Gastrocnemius medialis (tissue), 4 donors: ENCODE measurements at regions not wholly inside any gene's neighbourhood (a gene's known extent, or its start where the extent isn't known, plus 50 kb on each side); places are given as distances from the start of the nearest gene placed in this dataset.

Source experiments
- ATAC-seq, 2 donors: fragments of 150-250 bp; one replicate each; pipeline ENCODE4 v1.9.1; 2016
- DNase-seq, 2 donors: peaks; one replicate each; pipeline ENCODE4 v3.0.0-alpha.2; 2019
- H3K27ac ChIP-seq, 4 donors: fragments of 200-600 bp; sonication (generic); 1 replicate in 1 of 4; 2 replicates in 3 of 4; pipeline ENCODE4 v1.5.1; 2016 to 2018; ENCODE audit warnings: mild to moderate bottlenecking in 2 of 4, moderate library complexity in 1 of 4
- H3K27me3 ChIP-seq, 3 donors: fragments of 200-600 bp; sonication (generic) in 2 of 3; 1 replicate in 1 of 3; 2 replicates in 2 of 3; pipeline versions ENCODE4 v1.5.1 to v1.6.0; 2016 to 2019; ENCODE audit warnings: mild to moderate bottlenecking in 1 of 3, moderate library complexity in 1 of 3
- H3K36me3 ChIP-seq, 2 donors: fragments of 200-600 bp; sonication (generic) in 1 of 2; one replicate each; pipeline ENCODE4 v1.5.1; 2017 to 2018
- H3K4me1 ChIP-seq, 2 donors: fragments of 200-600 bp; sonication (generic) in 1 of 2; one replicate each; pipeline ENCODE4 v1.5.1; 2016 to 2017; ENCODE audit warnings: mild to moderate bottlenecking in 2 of 2
- H3K4me3 ChIP-seq, 4 donors: fragments of 200-600 bp; sonication (generic) in 3 of 4; 1 replicate in 1 of 4; 2 replicates in 3 of 4; pipeline ENCODE4 v1.5.1; 2016 to 2019; ENCODE audit warnings: mild to moderate bottlenecking in 2 of 4
- H3K9me3 ChIP-seq, 3 donors: fragments of 200-600 bp; sonication (generic) in 2 of 3; 1 replicate in 1 of 3; 2 replicates in 2 of 3; pipeline ENCODE4 v1.5.1; 2016 to 2019
- POLR2A ChIP-seq, 2 donors: fragments of 450-650 bp; IDR thresholded peaks; one replicate each; pipeline ENCODE4 v1.6.1; 2017; ENCODE audit warnings: antibody characterized with exemption in 2 of 2, mild to moderate bottlenecking in 2 of 2, moderate library complexity in 2 of 2
- in situ Hi-C, 4 donors: fragments of 200-750 bp; cut with MboI; loops; one replicate each; pipeline versions ENCODE4 v1.15.0 to v1.8.0; 2017; ENCODE audit warnings: low sequenced_read_pairs in 4 of 4
- intact Hi-C: fragments of 100-400 bp; cut with DNase I; formaldehyde crosslinking; loops from one replicate; pipeline ENCODE4 v1.15.1; 2023; ENCODE audit warnings: low total_unique reads
- TF ChIP-seq, protein P1 (sequence below), 5 experiments: fragments of 450-650 bp in 3 of 5; fragments of 200-600 bp in 2 of 5; sonication (generic) in 2 of 5; IDR thresholded peaks in 4 of 5; conservative IDR thresholded peaks in 1 of 5; 1 replicate in 4 of 5; 2 replicates in 1 of 5; pipeline ENCODE4 v1.5.1; 2016 to 2019; ENCODE audit warnings: antibody characterized with exemption in 5 of 5, mild to moderate bottlenecking in 3 of 5, moderate library complexity in 3 of 5

DNA sequence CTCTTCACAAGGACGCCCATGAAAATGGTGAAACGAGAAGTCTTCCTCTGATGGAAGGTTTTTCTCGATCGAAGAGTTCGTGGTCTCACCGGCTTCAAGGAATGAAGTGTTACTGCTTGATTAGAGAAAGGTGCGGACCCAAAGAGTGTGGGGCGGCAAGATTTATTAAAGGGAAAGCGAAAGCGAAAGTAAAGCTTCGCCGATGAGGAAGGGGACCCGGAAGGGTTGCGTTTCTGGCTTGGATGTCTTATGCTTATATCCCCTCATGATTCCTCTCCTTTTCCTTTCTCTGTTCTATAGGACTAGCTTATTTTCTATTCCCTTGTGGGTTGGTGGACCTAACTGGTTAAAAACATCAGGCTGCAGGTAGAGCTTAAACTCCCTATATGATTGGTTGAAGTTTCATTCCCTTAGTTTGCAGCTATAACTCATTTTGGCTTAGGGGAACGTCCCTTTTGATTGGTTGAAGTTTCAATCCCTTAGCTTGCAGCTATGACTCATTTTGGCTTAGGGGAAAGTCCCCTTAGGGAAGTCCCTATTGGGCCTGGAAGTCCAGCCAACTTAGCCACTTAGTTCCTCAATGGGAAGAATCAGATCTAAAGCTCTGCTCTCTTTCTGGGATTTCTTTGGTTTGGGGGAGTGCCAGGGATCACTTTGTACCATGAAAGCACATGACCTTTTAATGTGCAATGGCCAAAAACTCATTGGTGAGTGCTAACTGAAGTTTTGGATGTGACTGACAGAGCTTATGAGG lies 1025.0 kb upstream of the PCDH10 start:
- no peak for ATAC-seq
- no peak overlapping the region for H3K27ac ChIP-seq
- TF ChIP-seq, protein P1, sequence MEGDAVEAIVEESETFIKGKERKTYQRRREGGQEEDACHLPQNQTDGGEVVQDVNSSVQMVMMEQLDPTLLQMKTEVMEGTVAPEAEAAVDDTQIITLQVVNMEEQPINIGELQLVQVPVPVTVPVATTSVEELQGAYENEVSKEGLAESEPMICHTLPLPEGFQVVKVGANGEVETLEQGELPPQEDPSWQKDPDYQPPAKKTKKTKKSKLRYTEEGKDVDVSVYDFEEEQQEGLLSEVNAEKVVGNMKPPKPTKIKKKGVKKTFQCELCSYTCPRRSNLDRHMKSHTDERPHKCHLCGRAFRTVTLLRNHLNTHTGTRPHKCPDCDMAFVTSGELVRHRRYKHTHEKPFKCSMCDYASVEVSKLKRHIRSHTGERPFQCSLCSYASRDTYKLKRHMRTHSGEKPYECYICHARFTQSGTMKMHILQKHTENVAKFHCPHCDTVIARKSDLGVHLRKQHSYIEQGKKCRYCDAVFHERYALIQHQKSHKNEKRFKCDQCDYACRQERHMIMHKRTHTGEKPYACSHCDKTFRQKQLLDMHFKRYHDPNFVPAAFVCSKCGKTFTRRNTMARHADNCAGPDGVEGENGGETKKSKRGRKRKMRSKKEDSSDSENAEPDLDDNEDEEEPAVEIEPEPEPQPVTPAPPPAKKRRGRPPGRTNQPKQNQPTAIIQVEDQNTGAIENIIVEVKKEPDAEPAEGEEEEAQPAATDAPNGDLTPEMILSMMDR (IDR thresholded peaks at IDR 0.05 in 4 of 5, conservative IDR thresholded peaks at IDR 0.05 in 1 of 5) = no peak
- no peak for TF ChIP-seq POLR2A (IDR thresholded peaks at IDR 0.05)
- no peaks in the 10 kb centered on the region for H3K4me1 ChIP-seq
- no peaks in the 10 kb centered on the region for H3K9me3 ChIP-seq
- in situ Hi-C loops (no loop called here), intact Hi-C loops (no loop called here)
- H3K4me3 ChIP-seq = no peak overlapping the region
- DNase-seq = no peak
- no peaks in the 10 kb centered on the region for H3K36me3 ChIP-seq
- H3K27me3 ChIP-seq = no peaks in the 10 kb centered on the region

DNA sequence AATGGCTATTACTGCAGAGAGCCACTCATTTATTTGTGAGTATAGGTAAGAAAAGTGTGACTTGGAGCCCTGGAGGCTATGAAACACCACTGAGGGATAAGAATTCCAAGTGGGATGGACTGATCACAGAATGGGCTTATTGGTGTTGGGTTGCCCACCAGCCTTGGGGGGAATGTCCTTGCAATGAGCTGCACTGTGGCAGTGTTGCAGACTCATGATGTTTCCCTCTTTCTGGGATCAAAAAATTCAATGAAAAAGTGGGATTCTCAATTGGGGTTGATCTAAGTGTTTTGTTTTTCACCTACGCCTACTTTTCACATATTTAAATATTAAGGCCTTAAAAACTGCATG lies 1024.5 kb upstream of the PCDH10 start:
- TF ChIP-seq, protein P1 (IDR thresholded peaks at IDR 0.05 in 4 of 5, conservative IDR thresholded peaks at IDR 0.05 in 1 of 5) = no peak
- no peak for TF ChIP-seq POLR2A (IDR thresholded peaks at IDR 0.05)
- no peak overlapping the region for H3K27ac ChIP-seq
- no peaks in the 10 kb centered on the region for H3K27me3 ChIP-seq
- H3K4me3 ChIP-seq = no peak overlapping the region
- no peak for ATAC-seq
- in situ Hi-C loops (no loop called here), intact Hi-C loops (no loop called here)
- H3K9me3 ChIP-seq = no peaks in the 10 kb centered on the region
- no peaks in the 10 kb centered on the region for H3K4me1 ChIP-seq
- no peak for DNase-seq
- H3K36me3 ChIP-seq = no peaks in the 10 kb centered on the region

DNA sequence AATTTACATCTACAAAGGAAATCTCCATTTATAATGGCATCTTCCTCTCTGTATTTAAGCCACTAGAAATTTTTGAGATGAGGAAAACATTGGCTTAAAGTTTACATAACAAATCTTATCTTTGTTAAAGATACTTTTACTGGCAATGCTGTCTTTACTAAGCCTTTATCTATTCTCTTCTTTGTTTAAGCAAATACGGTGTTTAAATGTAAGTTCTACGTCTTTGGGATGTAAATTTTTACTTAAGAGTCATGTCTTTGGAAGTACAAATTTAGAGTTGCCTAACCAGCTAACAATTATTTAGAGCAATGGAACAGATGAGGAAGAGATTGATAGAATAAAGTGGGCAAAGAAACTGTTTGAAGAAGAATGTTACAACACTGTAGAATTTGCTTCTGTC lies 1024.0 kb upstream of the PCDH10 start:
- H3K4me3 ChIP-seq = no peak overlapping the region
- no peaks in the 10 kb centered on the region for H3K4me1 ChIP-seq
- DNase-seq (no peak), ATAC-seq (no peak)
- H3K9me3 ChIP-seq = no peaks in the 10 kb centered on the region
- H3K27ac ChIP-seq = no peak overlapping the region
- intact Hi-C loops (no loop called here), in situ Hi-C loops (no loop called here)
- TF ChIP-seq, protein P1 (IDR thresholded peaks at IDR 0.05 in 4 of 5, conservative IDR thresholded peaks at IDR 0.05 in 1 of 5) = no peak
- no peak for TF ChIP-seq POLR2A (IDR thresholded peaks at IDR 0.05)
- H3K27me3 ChIP-seq = no peaks in the 10 kb centered on the region
- H3K36me3 ChIP-seq = no peaks in the 10 kb centered on the region

DNA sequence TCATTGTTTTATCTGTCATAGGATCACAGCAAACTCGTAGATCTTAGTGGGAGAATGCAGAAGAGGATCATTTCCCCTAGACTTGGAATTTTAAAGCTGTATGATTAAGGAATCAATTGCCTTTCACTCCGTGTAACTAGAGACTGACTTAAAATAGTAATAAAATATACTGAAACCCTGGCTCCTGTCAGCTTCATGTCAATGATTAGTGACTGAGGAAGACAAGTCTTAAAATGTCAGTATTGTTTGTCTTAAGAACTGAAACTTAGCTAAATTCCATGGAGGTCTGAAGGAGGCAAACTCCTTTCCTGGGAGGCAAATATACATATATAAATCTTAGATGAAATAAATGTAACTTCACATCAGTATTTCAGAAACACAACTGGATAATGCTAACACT lies 1016.7 kb upstream of the PCDH10 start:
- H3K9me3 ChIP-seq = no peaks in the 10 kb centered on the region
- intact Hi-C loops = no loop called here

More for the DNA sequence above, 1016.7 kb upstream of the PCDH10 start:
- Histone ChIP-seq H3K36me3 (no peaks in the 10 kb centered on the region), H3K4me1 (no peaks in the 10 kb centered on the region), H3K27me3 (no peaks in the 10 kb centered on the region), H3K4me3 (no peak overlapping the region), H3K27ac (no peak overlapping the region)
- ATAC-seq = no peak
- TF ChIP-seq POLR2A (IDR thresholded peaks at IDR 0.05) = no peak
- TF ChIP-seq, protein P1 (IDR thresholded peaks at IDR 0.05 in 4 of 5, conservative IDR thresholded peaks at IDR 0.05 in 1 of 5) = no peak
- in situ Hi-C loops = no loop called here
- DNase-seq = no peak
